B cell (primary cell): ENCODE measurements at regions not wholly inside any gene's neighbourhood (a gene's known extent, or its start where the extent isn't known, plus 50 kb on each side); places are given as distances from the start of the nearest gene placed in this dataset.

Experiments
- ATAC-seq: fragments of 200-7000 bp; cut with Tn5 transposase; one replicate; pipeline ENCODE4 v1.10.0; 2021; ENCODE audit warnings: low read depth, mild to moderate bottlenecking, moderate number of reproducible peaks, moderate library complexity
- CTCF ChIA-PET: fragments of 350-600 bp; sonication (Branson Sonifier 250); formaldehyde crosslinking; loops from one replicate; lab custom pipeline; 2021; ENCODE audit warnings: antibody characterized with exemption, inconsistent platforms; lab: Charles Lee
- POLR2A ChIA-PET: fragments of 350-600 bp; sonication (Branson Sonifier 250); formaldehyde crosslinking; loops from one replicate; lab custom pipeline; 2021; ENCODE audit warnings: antibody characterized with exemption; lab: Charles Lee
- DNase-seq: peaks from one replicate; pipeline ENCODE4 v3.0.0; 2013
- H2AFZ ChIP-seq: 2 replicates; pipeline ENCODE4 v1.6.1; 2012; ENCODE audit warnings: mild to moderate bottlenecking, low read depth, low read length; ENCODE audit not compliant: insufficient read depth, poor library complexity, severe bottlenecking
- H3K27ac ChIP-seq, 2 donors: 1 replicate in 1 of 2; 2 replicates in 1 of 2; pipeline ENCODE4 v1.5.1; 2012 to 2013; ENCODE audit warnings: low read length in 2 of 2, mild to moderate bottlenecking in 2 of 2, moderate library complexity in 1 of 2
- H3K27me3 ChIP-seq, 4 experiments: fragments of 200-600 bp in 1 of 4; sonication (generic) in 1 of 4; replicated peaks in 1 of 4; 1 replicate in 2 of 4; 2 replicates in 2 of 4; pipeline versions ENCODE4 v1.6.1 to v1.7.0; 2013 to 2016; ENCODE audit warnings: low read length in 3 of 4, mild to moderate bottlenecking in 2 of 4, mixed read lengths in 1 of 4, moderate library complexity in 1 of 4; ENCODE audit not compliant: insufficient read depth in 4 of 4, control insufficient read depth in 3 of 4; ENCODE audit errors: control extremely low read depth in 1 of 4
- H3K36me3 ChIP-seq, 2 experiments: replicated peaks in 1 of 2; 1 replicate in 1 of 2; 2 replicates in 1 of 2; pipeline versions ENCODE4 v1.6.1 to v1.7.1; 2013; ENCODE audit warnings: low read length in 1 of 2; ENCODE audit not compliant: insufficient read depth in 2 of 2, control insufficient read depth in 1 of 2; ENCODE audit errors: control extremely low read depth in 1 of 2, extremely low read depth in 1 of 2
- H3K4me1 ChIP-seq, 2 donors: fragments of 200-600 bp in 1 of 2; sonication (generic) in 1 of 2; 1 replicate in 1 of 2; 2 replicates in 1 of 2; pipeline versions ENCODE4 v1.5.1 to v1.6.1; 2013 to 2017; ENCODE audit warnings: low read length in 2 of 2; ENCODE audit not compliant: control insufficient read depth in 2 of 2, insufficient read depth in 2 of 2
- H3K4me2 ChIP-seq: replicated peaks from 2 replicates; pipeline ENCODE3; 2012; ENCODE audit warnings: mild to moderate bottlenecking, low read depth, low read length; ENCODE audit not compliant: poor library complexity, severe bottlenecking
- H3K4me3 ChIP-seq, 5 experiments: fragments of 200-600 bp in 1 of 5; sonication (generic) in 1 of 5; 1 replicate in 3 of 5; 2 replicates in 2 of 5; pipeline versions ENCODE4 v1.5.1 to v1.7.0; 2011 to 2016; ENCODE audit warnings: low read length in 4 of 5, mild to moderate bottlenecking in 4 of 5, low read depth in 2 of 5, control low read depth in 1 of 5, moderate library complexity in 1 of 5; ENCODE audit not compliant: insufficient read depth in 1 of 5; ENCODE audit errors: control extremely low read depth in 1 of 5, extremely low read depth in 1 of 5
- H3K79me2 ChIP-seq: fragments of 200-600 bp; sonication (generic); one replicate; pipeline ENCODE4 v1.6.0; 2016; ENCODE audit warnings: low read length; ENCODE audit not compliant: control insufficient read depth, insufficient read depth
- H3K9ac ChIP-seq: fragments of 200-600 bp; sonication (generic); 2 replicates; pipeline ENCODE4 v1.6.1; 2017; ENCODE audit warnings: mild to moderate bottlenecking, low read length, moderate library complexity
- H3K9me3 ChIP-seq, 3 donors: one replicate each; pipeline versions ENCODE4 v1.6.1 to v1.7.1; 2013; ENCODE audit warnings: low read length in 2 of 3; ENCODE audit not compliant: control insufficient read depth in 2 of 3, insufficient read depth in 1 of 3; ENCODE audit errors: control extremely low read depth in 1 of 3
- H4K20me1 ChIP-seq: 2 replicates; pipeline ENCODE4 v1.6.0; 2012; ENCODE audit warnings: mild to moderate bottlenecking, low read length; ENCODE audit not compliant: insufficient read depth, control insufficient read depth, poor library complexity, severe bottlenecking
- H3K27ac Mint-ChIP-seq: one replicate; pipeline ENCODE4 v1.8.0; 2021; ENCODE audit warnings: mixed read lengths
- H3K27me3 Mint-ChIP-seq: one replicate; pipeline ENCODE4 v1.8.0; 2021; ENCODE audit warnings: mixed read lengths
- H3K4me1 Mint-ChIP-seq: one replicate; pipeline ENCODE4 v1.8.0; 2021; ENCODE audit warnings: mixed read lengths
- H3K4me3 Mint-ChIP-seq: one replicate; pipeline ENCODE4 v1.8.0; 2021; ENCODE audit warnings: mixed read lengths
- H3K9me3 Mint-ChIP-seq: one replicate; pipeline ENCODE4 v1.8.0; 2022; ENCODE audit warnings: mixed read lengths; ENCODE audit not compliant: insufficient read depth
- CTCF ChIP-seq: fragments of 200-600 bp; IDR thresholded peaks from one replicate; pipeline ENCODE4 v1.8.0; 2022; ENCODE audit warnings: antibody characterized with exemption, mild to moderate bottlenecking
- EZH2 ChIP-seq: IDR thresholded peaks from 2 replicates; pipeline ENCODE4 v1.6.1; 2012; ENCODE audit warnings: borderline replicate concordance, low read depth, mild to moderate bottlenecking, moderate library complexity, low read length; ENCODE audit not compliant: insufficient read depth, poor library complexity, severe bottlenecking
- WGBS: methylation state at CpG from one replicate; pipeline ENCODE4 v1.1.5; 2013; ENCODE audit warnings: missing lambda C conversion rate; ENCODE audit not compliant: insufficient coverage; 5-methylcytosine and 5-hydroxymethylcytosine counted together
- intact Hi-C: fragments of 100-400 bp; cut with micrococcal nuclease; formaldehyde crosslinking; loops from one replicate; pipeline ENCODE4 v1.10.0; 2022

- H3K4me1 Mint-ChIP-seq, result no peaks in the 10 kb centered on the region
Measured at GRCh38 chr11:69562816-69563215, 78.1 kb upstream of the CCND1 start.

GRCh38 chr11:69563306-69563705 is 77.7 kb upstream of the CCND1 start:
- peaks cover 4% of the 10 kb centered on the region for H3K27me3 Mint-ChIP-seq
- H3K4me1 Mint-ChIP-seq, result no peaks in the 10 kb centered on the region
- CTCF ChIA-PET, result no interaction called here
- Histone ChIP-seq H3K4me3 (no peak overlapping the region), H3K79me2 (no peaks in the 10 kb centered on the region), H2AFZ (no peak overlapping the region), H3K4me2 (no peak overlapping the region), H3K9ac (no peak overlapping the region), H3K27me3 (no peaks in the 10 kb centered on the region), H3K27ac (no peak overlapping the region), H3K4me1 (no peaks in the 10 kb centered on the region), H3K36me3 (no peaks in the 10 kb centered on the region), H4K20me1 (no peaks in the 10 kb centered on the region), H3K9me3 (peaks cover 0 to 7% (median 0%) of the 10 kb centered on the region in 3 donors)
- no peak overlapping the region for H3K27ac Mint-ChIP-seq
- ATAC-seq (no peak), DNase-seq (no peak)
- POLR2A ChIA-PET, result no interaction called here
- no peak overlapping the region for H3K4me3 Mint-ChIP-seq
- H3K9me3 Mint-ChIP-seq, result peaks cover 10% of the 10 kb centered on the region
- TF ChIP-seq EZH2 (no peak), CTCF (no peak)
- 73% methylated on average over 2 of the region's 4 CpGs for WGBS
- intact Hi-C loops, result no loop called here

More at GRCh38 chr11:69562816-69563215, 78.1 kb upstream of the CCND1 start:
- CTCF ChIA-PET, result no interaction called here
- ATAC-seq, result no peak
- peaks cover 10% of the 10 kb centered on the region for H3K9me3 Mint-ChIP-seq
- no peak for DNase-seq
- H3K4me1 ChIP-seq, result no peaks in the 10 kb centered on the region
- H3K79me2 ChIP-seq, result no peaks in the 10 kb centered on the region
- POLR2A ChIA-PET, result no interaction called here
- peaks cover 0 to 7% (median 0%) of the 10 kb centered on the region in 3 donors for H3K9me3 ChIP-seq
- no peak for TF ChIP-seq CTCF
- TF ChIP-seq EZH2, result no peak
- no peak overlapping the region for H2AFZ ChIP-seq
- no peak overlapping the region for H3K4me2 ChIP-seq
- H3K27ac ChIP-seq, result no peak overlapping the region
- H4K20me1 ChIP-seq, result no peaks in the 10 kb centered on the region
- intact Hi-C loops, result no loop called here
- no peak overlapping the region for H3K4me3 Mint-ChIP-seq
- H3K27me3 ChIP-seq, result no peaks in the 10 kb centered on the region
- H3K9ac ChIP-seq, result no peak overlapping the region
- peaks cover 4% of the 10 kb centered on the region for H3K27me3 Mint-ChIP-seq
- WGBS, result 83% methylated on average over 4 of the region's 4 CpGs
- no peak overlapping the region for H3K4me3 ChIP-seq
- no peak overlapping the region for H3K27ac Mint-ChIP-seq
- no peaks in the 10 kb centered on the region for H3K36me3 ChIP-seq
